ENCODE measurements at regions not wholly inside any gene's neighbourhood (a gene's known extent, or its start where the extent isn't known, plus 50 kb on each side); places are given as distances from the start of the nearest gene placed in this dataset.

DNA sequence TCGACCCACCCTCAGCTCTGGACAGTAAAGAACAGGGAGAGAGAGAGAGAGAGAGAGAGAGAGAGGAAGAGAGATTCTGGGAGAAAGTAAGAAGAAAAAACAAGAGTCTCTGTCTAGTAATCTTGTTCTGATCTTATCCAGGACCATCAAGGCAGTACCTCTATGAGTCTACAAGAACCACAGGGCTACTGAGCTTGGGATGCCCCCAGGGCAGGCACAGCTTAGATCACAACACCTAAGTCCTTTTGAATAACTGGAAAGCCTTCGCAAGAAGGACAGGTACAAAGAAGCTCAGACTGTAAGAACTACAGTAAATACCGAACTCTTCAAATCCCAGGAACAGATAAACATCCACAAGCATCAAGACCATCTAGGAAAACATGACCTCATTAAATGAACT, 51.4 kb upstream of the SGPP2 start:
- no peak overlapping the region for H3K4me3 ChIP-seq (ENCODE audit: low read depth, low read length)
- no peak for DNase-seq (ENCODE audit: low read depth)
- no peak for TF ChIP-seq MAX (IDR thresholded peaks at IDR 0.05; ENCODE audit: low read depth, low read length)
- TF ChIP-seq POLR2A (IDR thresholded peaks at IDR 0.05; ENCODE audit: extremely low read depth, insufficient read length): no peak
- no peak for TF ChIP-seq MYC (IDR thresholded peaks at IDR 0.05; ENCODE audit: low read depth, low read length)
- TF ChIP-seq, protein P1, sequence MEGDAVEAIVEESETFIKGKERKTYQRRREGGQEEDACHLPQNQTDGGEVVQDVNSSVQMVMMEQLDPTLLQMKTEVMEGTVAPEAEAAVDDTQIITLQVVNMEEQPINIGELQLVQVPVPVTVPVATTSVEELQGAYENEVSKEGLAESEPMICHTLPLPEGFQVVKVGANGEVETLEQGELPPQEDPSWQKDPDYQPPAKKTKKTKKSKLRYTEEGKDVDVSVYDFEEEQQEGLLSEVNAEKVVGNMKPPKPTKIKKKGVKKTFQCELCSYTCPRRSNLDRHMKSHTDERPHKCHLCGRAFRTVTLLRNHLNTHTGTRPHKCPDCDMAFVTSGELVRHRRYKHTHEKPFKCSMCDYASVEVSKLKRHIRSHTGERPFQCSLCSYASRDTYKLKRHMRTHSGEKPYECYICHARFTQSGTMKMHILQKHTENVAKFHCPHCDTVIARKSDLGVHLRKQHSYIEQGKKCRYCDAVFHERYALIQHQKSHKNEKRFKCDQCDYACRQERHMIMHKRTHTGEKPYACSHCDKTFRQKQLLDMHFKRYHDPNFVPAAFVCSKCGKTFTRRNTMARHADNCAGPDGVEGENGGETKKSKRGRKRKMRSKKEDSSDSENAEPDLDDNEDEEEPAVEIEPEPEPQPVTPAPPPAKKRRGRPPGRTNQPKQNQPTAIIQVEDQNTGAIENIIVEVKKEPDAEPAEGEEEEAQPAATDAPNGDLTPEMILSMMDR (IDR thresholded peaks at IDR 0.05; ENCODE audit: low read depth, low read length): no peak
